Activated naive CD8-positive, alpha-beta T cell treated with anti-CD3 and anti-CD28 coated beads, Interleukin-2, amount 50 U/mL, for 24 hours (primary cell): ENCODE measurements at regions not wholly inside any gene's neighbourhood (a gene's known extent, or its start where the extent isn't known, plus 50 kb on each side); places are given as distances from the start of the nearest gene placed in this dataset.
A peak's percentile ranks its signal among the peaks of the same experiment; 100 is the strongest.
"Not testable (repeated sequence)": the region's sequence is repeated elsewhere in the genome, so short reads cannot be mapped to it uniquely, and the experiment has no call there.

Experiments
- ATAC-seq: fragments of 150-1000 bp; cut with Tn5 transposase; one replicate; pipeline ENCODE4 v1.10.0; 2021
- DNase-seq: peaks from one replicate; pipeline ENCODE4 v3.0.0; 2021
- H3K27ac Mint-ChIP-seq: one replicate; pipeline ENCODE4 v1.8.0; 2021; ENCODE audit warnings: mild to moderate bottlenecking, mixed read lengths
- H3K27me3 Mint-ChIP-seq: one replicate; pipeline ENCODE4 v1.8.0; 2021; ENCODE audit warnings: mixed read lengths
- H3K36me3 Mint-ChIP-seq: one replicate; pipeline ENCODE4 v1.8.0; 2021; ENCODE audit warnings: low read depth, mixed read lengths
- H3K4me1 Mint-ChIP-seq: one replicate; pipeline ENCODE4 v1.8.0; 2021; ENCODE audit warnings: mixed read lengths
- H3K4me3 Mint-ChIP-seq: one replicate; pipeline ENCODE4 v1.8.0; 2021; ENCODE audit warnings: mild to moderate bottlenecking, moderate library complexity, mixed read lengths
- H3K9me3 Mint-ChIP-seq: one replicate; pipeline ENCODE4 v1.8.0; 2021; ENCODE audit warnings: mixed read lengths

- no peak overlapping the region for H3K4me3 Mint-ChIP-seq
- H3K27me3 Mint-ChIP-seq: no peaks in the 10 kb centered on the region
- H3K4me1 Mint-ChIP-seq: peaks cover 18% of the 10 kb centered on the region
- ATAC-seq (peak; percentile 71), DNase-seq (peak; percentile 46)
- H3K36me3 Mint-ChIP-seq: peaks cover 2% of the 10 kb centered on the region
- H3K27ac Mint-ChIP-seq: no peak overlapping the region
- H3K9me3 Mint-ChIP-seq: peaks cover 17% of the 10 kb centered on the region
These were observed 52.2 kb upstream of the MKI67 start for GRCh38 chr10:128178302-128178958.

- DNase-seq (peak; percentile 16), ATAC-seq (peak; percentile 88)
- Mint-ChIP-seq H3K4me3 (peak overlapping the region; percentile 39), H3K9me3 (peaks cover 14% of the 10 kb centered on the region), H3K36me3 (peaks cover 3% of the 10 kb centered on the region), H3K27me3 (no peaks in the 10 kb centered on the region), H3K27ac (peak overlapping the region; percentile 79), H3K4me1 (peaks cover 18% of the 10 kb centered on the region)
These were observed 54.6 kb upstream of the MKI67 start for GRCh38 chr10:128180843-128181242.

GRCh38 chr10:128185627-128186026, 59.4 kb upstream of the MKI67 start:
- no peaks in the 10 kb centered on the region for H3K27me3 Mint-ChIP-seq
- no peak overlapping the region for H3K4me3 Mint-ChIP-seq
- DNase-seq (no peak), ATAC-seq (no peak)
- H3K4me1 Mint-ChIP-seq: peaks cover 24% of the 10 kb centered on the region
- H3K27ac Mint-ChIP-seq: no peak overlapping the region
- peaks cover 14% of the 10 kb centered on the region for H3K9me3 Mint-ChIP-seq
- peaks cover 3% of the 10 kb centered on the region for H3K36me3 Mint-ChIP-seq

- peak; percentile 22 for DNase-seq
- H3K27ac Mint-ChIP-seq: peak overlapping the region; percentile 76
These were observed 61.0 kb upstream of the MKI67 start for GRCh38 chr10:128186959-128187787.

GRCh38 chr10:128187788-128188185, 61.6 kb upstream of the MKI67 start:
- H3K4me1 Mint-ChIP-seq: peaks cover 13% of the 10 kb centered on the region
- no peak overlapping the region for H3K27ac Mint-ChIP-seq
- DNase-seq (no peak), ATAC-seq (no peak)
- H3K36me3 Mint-ChIP-seq: peaks cover 3% of the 10 kb centered on the region
- peaks cover 11% of the 10 kb centered on the region for H3K9me3 Mint-ChIP-seq
- H3K4me3 Mint-ChIP-seq: peak overlapping the region; percentile 74
- no peaks in the 10 kb centered on the region for H3K27me3 Mint-ChIP-seq

More at GRCh38 chr10:128186959-128187787, 61.0 kb upstream of the MKI67 start:
- peak overlapping the region; percentile 74 for H3K4me3 Mint-ChIP-seq
- H3K27me3 Mint-ChIP-seq: no peaks in the 10 kb centered on the region
- ATAC-seq: peak; percentile 66
- peaks cover 14% of the 10 kb centered on the region for H3K9me3 Mint-ChIP-seq
- H3K4me1 Mint-ChIP-seq: peaks cover 13% of the 10 kb centered on the region
- peaks cover 3% of the 10 kb centered on the region for H3K36me3 Mint-ChIP-seq

- no peak for ATAC-seq
- DNase-seq: no peak
- peaks cover 2% of the 10 kb centered on the region for H3K36me3 Mint-ChIP-seq
- no peaks in the 10 kb centered on the region for H3K27me3 Mint-ChIP-seq
- no peak overlapping the region for H3K27ac Mint-ChIP-seq
- no peaks in the 10 kb centered on the region for H3K9me3 Mint-ChIP-seq
- H3K4me1 Mint-ChIP-seq: peaks cover 13% of the 10 kb centered on the region
- H3K4me3 Mint-ChIP-seq: no peak overlapping the region
These were observed 63.0 kb upstream of the MKI67 start for GRCh38 chr10:128189176-128189575.

- peak; percentile 22 for ATAC-seq
- no peaks in the 10 kb centered on the region for H3K27me3 Mint-ChIP-seq
- DNase-seq: no peak
- H3K4me1 Mint-ChIP-seq: peaks cover 12% of the 10 kb centered on the region
- no peaks in the 10 kb centered on the region for H3K9me3 Mint-ChIP-seq
- no peak overlapping the region for H3K4me3 Mint-ChIP-seq
- H3K27ac Mint-ChIP-seq: no peak overlapping the region
- H3K36me3 Mint-ChIP-seq: no peaks in the 10 kb centered on the region
These were observed 65.6 kb upstream of the MKI67 start for GRCh38 chr10:128191847-128192246.

GRCh38 chr10:128201826-128202225, 75.6 kb upstream of the MKI67 start:
- not testable (repeated sequence) for H3K4me1 Mint-ChIP-seq, H3K27me3 Mint-ChIP-seq, DNase-seq, H3K4me3 Mint-ChIP-seq, ATAC-seq, H3K27ac Mint-ChIP-seq, H3K36me3 Mint-ChIP-seq
- H3K9me3 Mint-ChIP-seq: peaks cover 16% of the 10 kb centered on the region

GRCh38 chr10:128203028-128203427, 76.8 kb upstream of the MKI67 start:
- peaks cover 16% of the 10 kb centered on the region for H3K9me3 Mint-ChIP-seq

GRCh38 chr10:128205591-128205990, 79.4 kb upstream of the MKI67 start:
- not testable (repeated sequence) for H3K27me3 Mint-ChIP-seq, H3K4me1 Mint-ChIP-seq, H3K4me3 Mint-ChIP-seq, H3K36me3 Mint-ChIP-seq, ATAC-seq, DNase-seq, H3K27ac Mint-ChIP-seq
- peaks cover 14% of the 10 kb centered on the region for H3K9me3 Mint-ChIP-seq

More at GRCh38 chr10:128203028-128203427, 76.8 kb upstream of the MKI67 start:
- ATAC-seq (no peak), DNase-seq (no peak)
- Mint-ChIP-seq H3K4me1 (no peaks in the 10 kb centered on the region), H3K27ac (no peak overlapping the region), H3K4me3 (no peak overlapping the region), H3K27me3 (no peaks in the 10 kb centered on the region), H3K36me3 (peaks cover 8% of the 10 kb centered on the region)

GRCh38 chr10:128206676-128207075, 80.5 kb upstream of the MKI67 start:
- H3K27me3 Mint-ChIP-seq: no peaks in the 10 kb centered on the region
- no peak for ATAC-seq
- no peak for DNase-seq
- peaks cover 5% of the 10 kb centered on the region for H3K36me3 Mint-ChIP-seq
- peaks cover 4% of the 10 kb centered on the region for H3K9me3 Mint-ChIP-seq
- no peak overlapping the region for H3K4me3 Mint-ChIP-seq
- H3K4me1 Mint-ChIP-seq: peaks cover 9% of the 10 kb centered on the region
- H3K27ac Mint-ChIP-seq: no peak overlapping the region

GRCh38 chr10:128209862-128210214, 83.6 kb upstream of the MKI67 start:
- Mint-ChIP-seq H3K9me3 (no peaks in the 10 kb centered on the region), H3K27me3 (no peaks in the 10 kb centered on the region), H3K4me1 (peaks cover 16% of the 10 kb centered on the region), H3K27ac (no peak overlapping the region), H3K4me3 (peak overlapping the region; percentile 65), H3K36me3 (no peaks in the 10 kb centered on the region)
- DNase-seq (no peak), ATAC-seq (no peak)

- peak; percentile 82 for DNase-seq
- Mint-ChIP-seq H3K36me3 (no peaks in the 10 kb centered on the region), H3K4me3 (peak overlapping the region; percentile 65), H3K27ac (no peak overlapping the region), H3K9me3 (no peaks in the 10 kb centered on the region), H3K4me1 (peaks cover 16% of the 10 kb centered on the region), H3K27me3 (no peaks in the 10 kb centered on the region)
- peak; percentile 74 for ATAC-seq
These were observed 84.2 kb upstream of the MKI67 start for GRCh38 chr10:128210215-128211063.

- no peak overlapping the region for H3K27ac Mint-ChIP-seq
- peaks cover 16% of the 10 kb centered on the region for H3K4me1 Mint-ChIP-seq
- no peaks in the 10 kb centered on the region for H3K9me3 Mint-ChIP-seq
- H3K27me3 Mint-ChIP-seq: no peaks in the 10 kb centered on the region
- peak overlapping the region; percentile 69 for H3K4me3 Mint-ChIP-seq
- ATAC-seq (no peak), DNase-seq (no peak)
- no peaks in the 10 kb centered on the region for H3K36me3 Mint-ChIP-seq
These were observed 84.9 kb upstream of the MKI67 start for GRCh38 chr10:128211064-128211504.
